Stimulated activated CD8-positive, alpha-beta memory T cell treated with anti-CD3 and anti-CD28 coated beads, Interleukin-4, amount 100 ng/mL, for 24 hours (primary cell): ENCODE measurements at regions not wholly inside any gene's neighbourhood (a gene's known extent, or its start where the extent isn't known, plus 50 kb on each side); places are given as distances from the start of the nearest gene placed in this dataset.

ENCODE experiments used
- DNase-seq: peaks from one replicate; pipeline ENCODE4 v3.0.0-alpha.2; 2020; ENCODE audit warnings: low read depth

GRCh38 chr3:18827664-18828063, 320.6 kb upstream of the KCNH8 start:
- DNase-seq: no peak

DNA sequence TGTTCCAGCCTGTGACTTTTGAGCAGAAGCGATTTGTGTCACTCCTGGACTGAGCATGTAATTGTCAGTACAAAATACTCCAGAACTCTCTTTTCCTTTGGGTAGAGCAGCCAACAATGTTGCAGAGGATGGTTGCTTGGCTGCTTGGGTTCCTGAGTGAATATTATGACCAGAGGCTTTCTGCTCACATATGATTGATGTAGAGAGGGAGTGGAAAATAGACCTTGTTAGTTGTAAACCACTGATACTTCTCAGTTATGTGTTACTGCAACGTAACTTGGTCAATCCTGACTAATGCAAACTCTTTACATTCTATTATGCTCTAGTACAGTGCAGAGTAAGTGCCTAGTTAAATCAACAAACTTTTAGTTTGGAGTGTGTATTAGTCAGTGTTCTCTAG, 322.6 kb upstream of the KCNH8 start:
- DNase-seq: no peak

- DNase-seq: no peak
Measured at GRCh38 chr3:18813300-18813699, 335.0 kb upstream of the KCNH8 start.

DNA sequence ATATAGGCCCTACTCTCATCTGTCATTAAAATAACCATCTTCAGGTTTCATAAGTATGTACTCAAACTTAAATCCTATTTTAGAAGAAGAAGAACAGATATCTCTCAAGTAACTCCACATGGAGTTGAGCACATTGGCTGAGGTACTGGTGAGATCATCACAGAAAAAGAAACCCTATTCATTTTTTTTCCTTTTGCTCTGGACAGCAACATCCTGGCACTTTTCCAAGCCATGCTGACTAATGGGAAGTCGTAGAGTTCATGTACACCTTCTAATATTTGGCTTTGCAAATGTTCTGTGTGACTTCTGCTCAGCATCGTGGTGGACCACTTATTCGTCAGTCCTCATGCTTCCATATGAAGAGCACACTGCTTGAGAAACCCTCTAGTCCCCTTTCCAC, 336.0 kb upstream of the KCNH8 start:
- no peak for DNase-seq

- DNase-seq: no peak
Measured at GRCh38 chr3:18810306-18810661, 338.0 kb upstream of the KCNH8 start.

- DNase-seq: no peak
Measured at GRCh38 chr3:18809640-18810305, 338.5 kb upstream of the KCNH8 start.

- DNase-seq: no peak
Measured at GRCh38 chr3:18808429-18808828, 339.9 kb upstream of the KCNH8 start.

- no peak for DNase-seq
Measured at GRCh38 chr3:18807593-18807992, 340.7 kb upstream of the KCNH8 start.

DNA sequence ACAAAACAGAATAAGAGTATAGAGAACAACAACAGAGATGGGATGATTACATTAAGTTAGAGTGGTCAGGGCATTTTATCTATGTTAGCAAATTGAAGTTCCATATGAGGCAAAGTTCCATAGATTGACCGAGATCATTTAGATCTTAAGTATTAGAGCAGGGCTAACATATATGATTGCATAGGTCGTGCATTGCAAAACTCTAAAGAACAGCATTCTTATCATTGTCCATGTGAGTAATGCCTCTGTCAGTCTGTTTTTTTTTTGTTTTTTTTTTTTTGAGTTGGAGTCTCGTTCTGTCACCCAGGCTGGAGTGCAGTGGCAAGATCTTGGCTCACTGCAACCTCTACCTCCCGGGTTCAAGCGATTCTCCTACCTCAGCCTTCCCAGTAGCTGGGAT, 341.7 kb upstream of the KCNH8 start:
- DNase-seq: no peak

DNA sequence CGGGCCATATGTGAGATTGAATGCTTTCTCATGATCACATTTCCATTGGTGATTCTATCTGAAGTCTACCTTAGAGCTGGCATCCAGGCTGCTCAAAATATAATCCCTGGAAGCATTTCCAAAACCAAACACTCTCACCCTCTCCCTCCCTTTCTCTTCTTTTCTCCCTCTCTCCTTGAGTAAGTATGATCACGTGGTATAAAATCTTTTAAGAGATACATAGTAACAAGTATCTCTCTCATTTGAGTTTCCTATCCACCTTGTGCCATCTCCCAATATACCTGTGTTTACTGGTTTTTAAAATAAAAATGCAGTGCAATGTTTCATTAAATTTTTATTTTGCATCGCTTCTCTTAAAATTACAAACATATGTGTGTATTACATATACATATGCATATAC, 350.9 kb upstream of the KCNH8 start:
- DNase-seq: no peak

DNA sequence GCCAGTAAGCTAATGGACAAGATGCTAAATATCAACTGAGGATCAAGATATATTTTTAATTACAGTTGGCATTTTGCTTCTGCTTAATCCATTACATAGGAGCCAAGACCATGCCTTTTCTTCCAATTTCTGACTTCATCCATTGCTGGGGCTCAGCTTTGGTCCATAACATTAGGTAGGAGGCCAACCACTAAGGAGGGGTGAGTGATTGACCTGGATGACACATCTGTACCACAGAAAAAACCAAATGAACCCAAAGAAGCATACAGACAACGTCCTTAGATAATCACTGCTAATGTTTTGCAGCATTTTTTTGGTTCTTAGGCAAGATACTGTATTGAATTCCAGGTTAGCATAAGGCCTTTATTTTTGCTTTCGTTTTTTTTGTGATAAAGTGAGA, 353.2 kb upstream of the KCNH8 start:
- no peak for DNase-seq

GRCh38 chr3:18791752-18792151, 356.6 kb upstream of the KCNH8 start:
- no peak for DNase-seq

DNA sequence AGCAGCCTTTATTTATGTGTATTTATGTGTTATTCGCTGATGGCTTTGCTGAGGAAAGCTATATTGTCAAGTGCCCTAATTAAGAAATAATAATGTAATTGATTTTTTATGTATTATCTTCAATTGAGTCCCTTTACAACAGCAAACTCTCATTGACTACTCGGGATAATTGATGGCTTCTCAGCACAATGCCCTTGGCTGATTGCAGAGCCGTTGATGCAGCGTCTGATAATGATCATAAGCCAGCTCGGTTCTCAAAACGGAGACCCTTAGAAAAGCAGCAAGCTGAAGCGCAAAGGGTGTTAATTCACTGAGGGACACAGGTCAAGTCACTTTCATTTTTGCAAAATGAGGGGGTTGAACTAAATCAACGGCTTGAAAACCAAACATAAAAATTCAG, 357.1 kb upstream of the KCNH8 start:
- DNase-seq: no peak

DNA sequence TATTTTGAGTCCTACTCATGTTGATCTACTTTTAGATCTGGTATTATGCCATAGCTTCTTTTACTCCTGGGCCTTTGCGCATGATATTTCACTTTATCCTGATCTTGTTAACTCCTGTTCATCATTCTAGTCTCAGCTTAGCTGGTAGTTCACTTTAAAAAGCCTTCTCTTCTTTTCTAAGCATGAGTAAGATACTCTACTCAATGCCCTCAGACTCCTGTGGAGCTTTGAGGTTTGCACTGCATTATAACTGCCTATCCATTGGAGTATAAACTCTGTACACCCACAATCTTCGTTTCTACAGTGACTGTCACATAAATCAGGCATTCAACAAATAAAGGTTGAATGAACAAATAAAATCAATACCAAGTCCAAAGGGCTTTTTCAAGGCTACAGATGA, 357.9 kb upstream of the KCNH8 start:
- DNase-seq: no peak

- no peak for DNase-seq
Measured at GRCh38 chr3:18789734-18790133, 358.6 kb upstream of the KCNH8 start.

DNA sequence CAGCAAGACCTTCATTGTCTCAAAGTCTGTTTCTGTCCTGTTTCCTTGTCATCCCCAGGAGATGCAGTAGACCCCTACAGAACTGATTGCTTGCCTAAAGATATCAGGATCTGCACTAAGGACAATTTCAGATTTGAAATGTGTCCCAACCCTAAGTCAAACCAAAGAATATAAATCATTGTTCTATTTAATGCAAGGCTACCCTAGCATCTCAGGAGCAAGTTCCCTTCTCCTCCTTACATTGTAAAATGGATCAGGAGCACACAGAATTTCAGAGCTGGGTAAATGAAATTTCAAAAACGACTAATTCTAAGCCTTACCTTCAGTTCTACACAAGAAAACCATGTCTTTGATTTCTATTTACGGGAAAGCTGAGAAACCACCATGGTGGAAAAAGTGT, 360.9 kb upstream of the KCNH8 start:
- DNase-seq: no peak

GRCh38 chr3:18786650-18787323, 361.5 kb upstream of the KCNH8 start:
- no peak for DNase-seq

GRCh38 chr3:18782191-18782590, 357.1 kb upstream of the SATB1 start:
- DNase-seq: no peak

- no peak for DNase-seq
Measured at GRCh38 chr3:18780959-18781358, 355.8 kb upstream of the SATB1 start.

DNA sequence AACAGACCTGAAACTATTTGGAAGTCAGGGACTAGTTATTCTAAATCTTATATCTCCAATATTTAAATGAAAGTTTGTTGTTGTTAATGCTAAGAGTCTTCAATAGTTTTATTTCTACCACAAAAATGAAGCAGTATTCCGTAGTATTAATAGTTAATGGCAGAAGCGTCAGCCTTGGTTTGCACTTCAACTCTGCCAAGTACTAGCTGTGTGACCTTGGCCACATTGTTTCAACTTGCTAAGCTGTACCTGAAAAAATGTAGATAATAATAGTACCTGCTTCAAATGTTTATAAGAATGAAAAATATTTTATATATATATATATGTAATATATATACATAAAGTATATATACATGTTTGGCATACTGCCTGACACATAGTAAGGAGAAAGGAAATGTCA, 354.6 kb upstream of the SATB1 start:
- no peak for DNase-seq

DNA sequence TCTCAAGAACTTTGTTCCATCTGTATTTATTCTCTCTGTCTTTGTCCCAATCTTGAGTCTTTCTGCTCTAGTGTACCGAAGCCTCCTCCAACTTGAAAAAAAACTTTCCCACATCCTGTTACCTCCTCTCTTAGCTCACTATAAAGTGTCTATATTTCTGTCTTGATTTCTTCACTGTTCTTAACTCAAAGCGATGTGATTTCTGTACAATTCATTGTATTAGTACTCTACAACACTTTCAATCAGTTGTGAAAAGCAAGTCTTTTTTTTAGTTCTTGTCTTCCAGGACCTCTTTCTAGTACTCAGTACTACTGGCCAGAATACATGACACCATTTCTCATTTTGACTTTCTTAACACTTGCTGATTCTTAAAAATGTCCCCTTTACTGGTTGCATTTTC, 353.5 kb upstream of the SATB1 start:
- DNase-seq: no peak

DNA sequence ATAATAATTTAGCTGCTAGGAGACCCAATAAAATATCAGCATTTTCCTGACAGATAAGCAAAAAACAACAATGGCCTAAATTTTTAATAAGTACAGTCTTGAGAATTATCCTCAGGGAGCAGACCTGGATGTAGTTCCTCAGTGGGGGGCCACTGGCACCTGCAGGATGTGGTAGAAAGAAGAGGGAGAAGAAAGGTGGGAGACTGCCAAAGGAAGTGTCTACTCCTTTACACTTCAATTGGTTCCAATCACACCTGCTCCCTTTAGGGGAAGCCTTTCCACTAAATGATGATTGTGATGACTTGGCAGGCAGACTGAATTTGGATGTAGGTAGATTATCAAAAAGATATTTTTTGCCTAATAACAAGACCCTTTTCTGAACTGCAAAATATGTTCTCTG, 353.0 kb upstream of the SATB1 start:
- DNase-seq: no peak

GRCh38 chr3:18775501-18775900, 350.4 kb upstream of the SATB1 start:
- DNase-seq: no peak
